Hematopoietic multipotent progenitor cell treated with erythropoietin and hydrocortisone succinate and interleukin-3 and kit ligand, for 8 days (in vitro differentiated cells): ENCODE measurements at regions not wholly inside any gene's neighbourhood (a gene's known extent, or its start where the extent isn't known, plus 50 kb on each side); places are given as distances from the start of the nearest gene placed in this dataset.
"Not testable (repeated sequence)": the region's sequence is repeated elsewhere in the genome, so short reads cannot be mapped to it uniquely, and the experiment has no call there.

Experiments
- DNase-seq: peaks from one replicate; pipeline ENCODE4 v3.0.0-alpha.2; 2015

GRCh38 chr10:28393956-28394568, 91.2 kb upstream of the MPP7 start:
- DNase-seq = peak; percentile 74

GRCh38 chr10:28396331-28396730, 93.5 kb upstream of the MPP7 start:
- DNase-seq = no peak

GRCh38 chr10:28397229-28397628, 94.4 kb upstream of the MPP7 start:
- no peak for DNase-seq

- DNase-seq = no peak
These were observed 97.3 kb upstream of the MPP7 start for GRCh38 chr10:28400176-28400575.

- no peak for DNase-seq
These were observed 97.8 kb upstream of the MPP7 start for GRCh38 chr10:28400681-28401080.

- not testable (repeated sequence) for DNase-seq
These were observed 99.8 kb upstream of the MPP7 start for GRCh38 chr10:28402611-28403073.

- no peak for DNase-seq
These were observed 100.2 kb upstream of the MPP7 start for GRCh38 chr10:28403090-28403489.

GRCh38 chr10:28408237-28408777, 105.4 kb upstream of the MPP7 start:
- no peak for DNase-seq

- no peak for DNase-seq
These were observed 107.7 kb upstream of the MPP7 start for GRCh38 chr10:28410420-28411135.

- no peak for DNase-seq
These were observed 108.2 kb upstream of the MPP7 start for GRCh38 chr10:28411136-28411460.

GRCh38 chr10:28411648-28412047, 108.8 kb upstream of the MPP7 start:
- no peak for DNase-seq

GRCh38 chr10:28418069-28418468, 114.8 kb upstream of the WAC start:
- DNase-seq = no peak

GRCh38 chr10:28425422-28425821, 107.5 kb upstream of the WAC start:
- no peak for DNase-seq

GRCh38 chr10:28426392-28427159, 106.3 kb upstream of the WAC start:
- DNase-seq = no peak

- DNase-seq = no peak
These were observed 105.5 kb upstream of the WAC start for GRCh38 chr10:28427376-28427775.

GRCh38 chr10:28429045-28429444, 103.9 kb upstream of the WAC start:
- no peak for DNase-seq

- DNase-seq = peak; percentile 50
These were observed 103.2 kb upstream of the WAC start for GRCh38 chr10:28429573-28430216.

GRCh38 chr10:28431139-28431538, 101.8 kb upstream of the WAC start:
- DNase-seq = no peak

- DNase-seq = peak; percentile 74
These were observed 100.7 kb upstream of the WAC start for GRCh38 chr10:28432210-28432676.

GRCh38 chr10:28434063-28434462, 98.9 kb upstream of the WAC start:
- no peak for DNase-seq

- no peak for DNase-seq
These were observed 90.5 kb upstream of the WAC start for GRCh38 chr10:28442403-28442802.

GRCh38 chr10:28444031-28444430, 88.9 kb upstream of the WAC start:
- no peak for DNase-seq

GRCh38 chr10:28445516-28445915, 87.4 kb upstream of the WAC start:
- no peak for DNase-seq
